Endothelial cell of umbilical vein (primary cell): ENCODE measurements at regions not wholly inside any gene's neighbourhood (a gene's known extent, or its start where the extent isn't known, plus 50 kb on each side); places are given as distances from the start of the nearest gene placed in this dataset.

ENCODE experiments used
- EZH2 ChIP-seq: IDR thresholded peaks from 2 replicates; pipeline ENCODE4 v1.6.1; 2012; ENCODE audit warnings: borderline replicate concordance, low read depth, mild to moderate bottlenecking, moderate library complexity, low read length, inconsistent platforms; ENCODE audit not compliant: severe bottlenecking
- TF ChIP-seq, protein P1 (sequence below), 2 donors: IDR thresholded peaks; 1 replicate in 1 of 2; 2 replicates in 1 of 2; pipeline ENCODE4 v1.5.1; 2011; ENCODE audit warnings: low read length in 2 of 2, mild to moderate bottlenecking in 2 of 2, moderate library complexity in 2 of 2, control low read depth in 1 of 2, inconsistent platforms in 1 of 2, low read depth in 1 of 2; ENCODE audit not compliant: insufficient read depth in 1 of 2; ENCODE audit errors: extremely low read depth in 1 of 2

GRCh38 chr16:59411961-59412841 lies 678.1 kb upstream of the GOT2 start:
- TF ChIP-seq, protein P1, sequence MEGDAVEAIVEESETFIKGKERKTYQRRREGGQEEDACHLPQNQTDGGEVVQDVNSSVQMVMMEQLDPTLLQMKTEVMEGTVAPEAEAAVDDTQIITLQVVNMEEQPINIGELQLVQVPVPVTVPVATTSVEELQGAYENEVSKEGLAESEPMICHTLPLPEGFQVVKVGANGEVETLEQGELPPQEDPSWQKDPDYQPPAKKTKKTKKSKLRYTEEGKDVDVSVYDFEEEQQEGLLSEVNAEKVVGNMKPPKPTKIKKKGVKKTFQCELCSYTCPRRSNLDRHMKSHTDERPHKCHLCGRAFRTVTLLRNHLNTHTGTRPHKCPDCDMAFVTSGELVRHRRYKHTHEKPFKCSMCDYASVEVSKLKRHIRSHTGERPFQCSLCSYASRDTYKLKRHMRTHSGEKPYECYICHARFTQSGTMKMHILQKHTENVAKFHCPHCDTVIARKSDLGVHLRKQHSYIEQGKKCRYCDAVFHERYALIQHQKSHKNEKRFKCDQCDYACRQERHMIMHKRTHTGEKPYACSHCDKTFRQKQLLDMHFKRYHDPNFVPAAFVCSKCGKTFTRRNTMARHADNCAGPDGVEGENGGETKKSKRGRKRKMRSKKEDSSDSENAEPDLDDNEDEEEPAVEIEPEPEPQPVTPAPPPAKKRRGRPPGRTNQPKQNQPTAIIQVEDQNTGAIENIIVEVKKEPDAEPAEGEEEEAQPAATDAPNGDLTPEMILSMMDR (IDR thresholded peaks at IDR 0.05; ENCODE audit: extremely low read depth in 1 of 2, insufficient read depth in 1 of 2, low read depth in 1 of 2, low read length in 2 of 2): peak in 1 of 2 donors; percentile 24
- no peak for TF ChIP-seq EZH2
